GM12892 (cell line): ENCODE measurements at regions not wholly inside any gene's neighbourhood (a gene's known extent, or its start where the extent isn't known, plus 50 kb on each side); places are given as distances from the start of the nearest gene placed in this dataset.

Experiments
- POLR2A ChIP-seq: IDR thresholded peaks from 2 replicates; pipeline ENCODE4 v1.6.1; 2011; ENCODE audit warnings: low read depth, low read length, control low read depth
- POLR2AphosphoS5 ChIP-seq: IDR thresholded peaks from 2 replicates; pipeline ENCODE4 v1.6.1; 2011; ENCODE audit warnings: low read depth, low read length, control low read depth
- TAF1 ChIP-seq: IDR thresholded peaks from 2 replicates; pipeline ENCODE4 v1.6.1; 2011; ENCODE audit warnings: low read depth, mild to moderate bottlenecking, control low read depth, low read length, borderline replicate concordance

DNA sequence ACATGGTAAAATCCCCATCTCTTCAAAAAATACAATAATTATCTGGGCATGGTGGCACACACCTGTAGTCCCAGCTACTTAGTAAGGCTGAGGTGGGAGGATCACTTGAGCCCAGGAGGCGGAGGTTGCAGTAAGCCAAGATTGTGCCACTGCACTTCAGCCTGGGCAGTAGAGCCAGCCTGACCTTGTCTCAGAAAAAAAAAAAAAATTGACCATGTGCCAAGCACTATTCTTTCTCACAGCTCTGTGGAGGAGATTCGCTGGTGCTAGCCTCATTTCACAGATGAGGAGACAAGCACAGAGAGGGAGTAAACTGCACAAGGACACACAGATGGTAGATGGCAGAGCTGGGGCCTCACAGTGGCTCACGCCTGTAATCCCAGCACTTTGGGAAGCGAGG, 131.8 kb upstream of the JARID2 start:
- TF ChIP-seq POLR2A (no peak), POLR2AphosphoS5 (no peak), TAF1 (no peak)
